PC-3 (cell line): ENCODE measurements at regions not wholly inside any gene's neighbourhood (a gene's known extent, or its start where the extent isn't known, plus 50 kb on each side); places are given as distances from the start of the nearest gene placed in this dataset.

Experiments
- EZH2 ChIP-seq: fragments of 300-600 bp; sonication (generic); IDR thresholded peaks from one replicate; pipeline ENCODE4 v1.6.1; 2017; ENCODE audit warnings: antibody characterized with exemption, mild to moderate bottlenecking, low read length; ENCODE audit not compliant: unreplicated experiment
- TF ChIP-seq, protein P1 (sequence below): fragments of 300-600 bp; sonication (generic); conservative IDR thresholded peaks from 2 replicates; pipeline ENCODE4 v1.5.1; 2017; ENCODE audit warnings: antibody characterized with exemption, low read depth, mild to moderate bottlenecking, low read length

- TF ChIP-seq, protein P1, sequence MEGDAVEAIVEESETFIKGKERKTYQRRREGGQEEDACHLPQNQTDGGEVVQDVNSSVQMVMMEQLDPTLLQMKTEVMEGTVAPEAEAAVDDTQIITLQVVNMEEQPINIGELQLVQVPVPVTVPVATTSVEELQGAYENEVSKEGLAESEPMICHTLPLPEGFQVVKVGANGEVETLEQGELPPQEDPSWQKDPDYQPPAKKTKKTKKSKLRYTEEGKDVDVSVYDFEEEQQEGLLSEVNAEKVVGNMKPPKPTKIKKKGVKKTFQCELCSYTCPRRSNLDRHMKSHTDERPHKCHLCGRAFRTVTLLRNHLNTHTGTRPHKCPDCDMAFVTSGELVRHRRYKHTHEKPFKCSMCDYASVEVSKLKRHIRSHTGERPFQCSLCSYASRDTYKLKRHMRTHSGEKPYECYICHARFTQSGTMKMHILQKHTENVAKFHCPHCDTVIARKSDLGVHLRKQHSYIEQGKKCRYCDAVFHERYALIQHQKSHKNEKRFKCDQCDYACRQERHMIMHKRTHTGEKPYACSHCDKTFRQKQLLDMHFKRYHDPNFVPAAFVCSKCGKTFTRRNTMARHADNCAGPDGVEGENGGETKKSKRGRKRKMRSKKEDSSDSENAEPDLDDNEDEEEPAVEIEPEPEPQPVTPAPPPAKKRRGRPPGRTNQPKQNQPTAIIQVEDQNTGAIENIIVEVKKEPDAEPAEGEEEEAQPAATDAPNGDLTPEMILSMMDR, result no peak
- TF ChIP-seq EZH2, result no peak
These were observed 165.3 kb downstream of the TNFSF18 start for GRCh38 chr1:172885411-172885810.
